ENCODE measurements at regions not wholly inside any gene's neighbourhood (a gene's known extent, or its start where the extent isn't known, plus 50 kb on each side); places are given as distances from the start of the nearest gene placed in this dataset.

GRCh38 chr4:132332932-132333723, 816.0 kb upstream of the PCDH10 start:
- TF ChIP-seq CTCF (IDR thresholded peaks at IDR 0.05), result peak in 1 of 6 experiments; percentile 8
- no peak for TF ChIP-seq POLR2A (IDR thresholded peaks at IDR 0.05)

Data from esophagus squamous epithelium (tissue), 4 donors.